Posterior cingulate gyrus (tissue), 11 donors: ENCODE measurements at regions not wholly inside any gene's neighbourhood (a gene's known extent, or its start where the extent isn't known, plus 50 kb on each side); places are given as distances from the start of the nearest gene placed in this dataset.

Experiments
- DNase-seq, 10 donors: peaks; one replicate each; pipeline versions ENCODE4 v3.0.0 to v3.0.0-alpha.2; 2020 to 2021; ENCODE audit warnings: mixed read lengths in 3 of 10
- intact Hi-C: fragments of 100-400 bp; cut with DNase I; formaldehyde crosslinking; loops from one replicate; pipeline ENCODE4 v1.15.1; 2023

GRCh38 chr1:193346085-193346484 is 159.7 kb upstream of the B3GALT2 start:
- no peak for DNase-seq
- intact Hi-C loops, result no loop called here

GRCh38 chr1:193342811-193343210 is 156.4 kb upstream of the B3GALT2 start:
- intact Hi-C loops, result no loop called here
- no peak for DNase-seq

GRCh38 chr1:193340331-193340730 is 153.9 kb upstream of the B3GALT2 start:
- DNase-seq, result no peak
- intact Hi-C loops, result no loop called here

GRCh38 chr1:193339401-193339800 is 153.0 kb upstream of the B3GALT2 start:
- no peak for DNase-seq
- intact Hi-C loops, result no loop called here

GRCh38 chr1:193338194-193338593 is 151.8 kb upstream of the B3GALT2 start:
- intact Hi-C loops, result no loop called here

GRCh38 chr1:193335806-193336428 is 149.5 kb upstream of the B3GALT2 start:
- intact Hi-C loops, result no loop called here
- DNase-seq, result no peak

More at GRCh38 chr1:193338194-193338593, 151.8 kb upstream of the B3GALT2 start:
- DNase-seq, result no peak

GRCh38 chr1:193333166-193333565 is 146.8 kb upstream of the B3GALT2 start:
- intact Hi-C loops, result no loop called here
- no peak for DNase-seq

GRCh38 chr1:193326296-193326695 is 139.9 kb upstream of the B3GALT2 start:
- intact Hi-C loops, result no loop called here
- no peak for DNase-seq

- intact Hi-C loops, result no loop called here
- no peak for DNase-seq
Observed at GRCh38 chr1:193325771-193326170, 139.4 kb upstream of the B3GALT2 start.

- intact Hi-C loops, result no loop called here
- no peak for DNase-seq
Observed at GRCh38 chr1:193325042-193325441, 138.6 kb upstream of the B3GALT2 start.

GRCh38 chr1:193322211-193322610 is 135.8 kb upstream of the B3GALT2 start:
- DNase-seq, result no peak
- intact Hi-C loops, result no loop called here

- intact Hi-C loops, result no loop called here
- no peak for DNase-seq
Observed at GRCh38 chr1:193321242-193321840, 134.9 kb upstream of the B3GALT2 start.

GRCh38 chr1:193320270-193320669 is 133.9 kb upstream of the B3GALT2 start:
- no peak for DNase-seq
- intact Hi-C loops, result no loop called here

GRCh38 chr1:193318347-193318746 is 131.9 kb upstream of the B3GALT2 start:
- intact Hi-C loops, result no loop called here
- DNase-seq, result no peak

GRCh38 chr1:193313354-193314140 is 127.1 kb upstream of the B3GALT2 start:
- intact Hi-C loops, result no loop called here
- DNase-seq, result no peak

GRCh38 chr1:193312432-193312831 is 126.0 kb upstream of the B3GALT2 start:
- intact Hi-C loops, result no loop called here
- DNase-seq, result no peak

- intact Hi-C loops, result no loop called here
Observed at GRCh38 chr1:193311226-193311948, 125.0 kb upstream of the B3GALT2 start.

GRCh38 chr1:193310564-193310963 is 124.2 kb upstream of the B3GALT2 start:
- intact Hi-C loops, result no loop called here
- DNase-seq, result no peak

More at GRCh38 chr1:193311226-193311948, 125.0 kb upstream of the B3GALT2 start:
- no peak for DNase-seq

- intact Hi-C loops, result no loop called here
Observed at GRCh38 chr1:193309936-193310475, 123.6 kb upstream of the B3GALT2 start.

GRCh38 chr1:193308438-193308837 is 122.0 kb upstream of the B3GALT2 start:
- intact Hi-C loops, result no loop called here

More at GRCh38 chr1:193309936-193310475, 123.6 kb upstream of the B3GALT2 start:
- no peak for DNase-seq

GRCh38 chr1:193306430-193306829 is 120.0 kb upstream of the B3GALT2 start:
- intact Hi-C loops, result no loop called here

More at GRCh38 chr1:193308438-193308837, 122.0 kb upstream of the B3GALT2 start:
- no peak for DNase-seq

More at GRCh38 chr1:193306430-193306829, 120.0 kb upstream of the B3GALT2 start:
- no peak for DNase-seq
